C1 segment of cervical spinal cord (tissue), 14 donors: ENCODE measurements at regions not wholly inside any gene's neighbourhood (a gene's known extent, or its start where the extent isn't known, plus 50 kb on each side); places are given as distances from the start of the nearest gene placed in this dataset.

Source experiments
- DNase-seq, 14 donors: peaks; one replicate each; lab custom pipeline; 2025; lab: John Stamatoyannopoulos, UW

DNA sequence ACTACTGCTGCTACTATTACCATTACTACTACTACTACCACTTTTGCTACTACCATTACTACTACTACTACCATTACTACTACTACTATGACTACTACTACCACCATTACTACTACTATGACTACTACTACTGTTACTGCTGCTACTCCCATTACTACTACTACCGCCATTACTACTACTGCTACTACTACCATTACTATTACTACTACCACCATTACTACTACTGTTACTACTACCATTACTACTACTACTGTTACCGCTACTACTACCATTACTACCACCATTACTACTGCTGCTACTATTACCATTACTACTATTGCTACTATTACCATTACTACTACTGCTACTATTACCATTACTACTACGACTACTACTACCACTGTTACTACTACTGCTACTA is 209.1 kb downstream of the IRF8 start:
- DNase-seq: no peak

DNA sequence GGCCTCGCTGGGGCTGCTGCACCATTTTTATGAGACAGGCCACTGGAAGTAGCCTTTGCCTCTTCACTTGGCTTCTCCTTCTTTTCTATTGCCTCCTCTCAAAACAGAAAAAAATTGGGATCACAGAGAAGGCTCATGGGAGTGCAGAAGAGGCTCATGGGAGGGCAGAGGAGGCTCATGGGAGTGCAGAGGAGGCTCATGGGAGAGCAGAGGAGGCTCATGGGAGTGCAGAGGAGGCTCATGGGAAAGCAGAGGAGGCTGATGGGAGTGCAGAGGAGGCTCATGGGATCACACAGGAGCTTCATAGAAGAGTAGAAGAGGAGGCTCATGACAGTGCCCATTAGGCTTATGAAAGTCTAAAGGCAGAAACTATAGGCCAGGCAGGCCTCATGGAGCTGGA is 211.2 kb downstream of the IRF8 start:
- no peak for DNase-seq

DNA sequence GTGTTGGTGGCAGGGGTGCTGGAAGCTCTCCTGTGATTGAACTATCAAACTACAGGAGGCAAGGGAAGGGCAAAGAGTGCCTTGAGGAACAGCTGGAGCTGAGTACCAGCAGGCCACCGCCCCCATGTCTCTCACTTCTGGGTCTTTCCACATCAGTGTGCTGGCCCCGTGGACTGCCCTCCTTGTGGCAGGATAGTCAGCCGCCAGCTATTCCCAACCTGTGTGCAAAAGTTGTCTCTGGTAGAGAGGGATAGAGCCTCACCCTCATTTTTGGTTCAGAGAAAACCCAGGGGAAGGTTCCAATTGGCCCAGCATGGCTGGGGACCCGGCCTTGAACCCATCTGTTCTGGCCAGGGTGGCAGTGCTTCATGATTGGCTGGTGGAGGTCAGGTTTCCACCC is 211.8 kb downstream of the IRF8 start:
- DNase-seq: no peak

GRCh38 chr16:86112178-86112577 is 213.2 kb downstream of the IRF8 start:
- DNase-seq: no peak

- no peak for DNase-seq
Observed at GRCh38 chr16:86117235-86117634, 218.3 kb downstream of the IRF8 start.

DNA sequence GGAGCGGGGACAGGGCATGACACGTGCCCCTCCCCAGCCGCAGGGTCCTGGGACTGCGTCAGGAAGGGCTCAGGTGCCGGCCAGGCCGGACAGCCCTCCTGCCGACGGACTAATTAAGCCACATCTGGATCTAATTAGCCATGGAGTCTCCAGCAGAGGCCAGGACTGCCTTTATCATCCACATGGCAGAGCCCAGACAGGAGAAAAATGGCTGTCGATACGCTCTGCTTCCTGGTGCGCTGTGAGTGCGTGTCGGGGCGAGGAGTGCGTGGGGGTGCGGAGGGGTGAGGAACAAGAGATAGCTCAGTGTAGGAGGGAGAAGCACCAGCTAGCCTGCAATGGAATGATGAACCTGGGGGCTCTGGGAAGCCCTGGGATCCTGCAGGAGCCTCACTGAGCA is 218.8 kb downstream of the IRF8 start:
- no peak for DNase-seq

- DNase-seq: no peak
Observed at GRCh38 chr16:86118467-86119307, 219.7 kb downstream of the IRF8 start.

- no peak for DNase-seq
Observed at GRCh38 chr16:86120201-86121192, 221.5 kb downstream of the IRF8 start.

- DNase-seq: no peak
Observed at GRCh38 chr16:86121374-86122010, 222.5 kb downstream of the IRF8 start.

- DNase-seq: no peak
Observed at GRCh38 chr16:86122681-86123342, 223.8 kb downstream of the IRF8 start.

- DNase-seq: no peak
Observed at GRCh38 chr16:86124321-86124720, 225.4 kb downstream of the IRF8 start.

DNA sequence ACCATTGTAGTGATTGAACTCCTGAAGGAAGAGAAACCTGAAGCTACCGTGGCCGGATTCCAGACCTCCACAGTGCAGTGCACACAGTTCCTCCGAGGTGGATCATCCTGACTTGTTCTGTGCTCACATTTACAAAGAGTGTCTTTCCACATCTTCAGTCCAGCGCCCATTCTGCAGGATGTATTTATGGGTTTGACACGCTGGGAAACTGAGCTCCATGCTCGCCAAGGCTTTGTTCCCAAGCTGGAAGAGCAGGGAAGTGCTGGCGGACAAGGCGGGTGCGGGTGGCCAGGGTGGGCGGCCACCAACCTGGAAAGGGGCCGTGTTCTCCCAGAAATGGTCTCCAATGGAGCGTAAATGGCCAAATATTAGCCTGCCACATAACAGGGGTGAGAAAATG is 227.9 kb downstream of the IRF8 start:
- DNase-seq: no peak

- DNase-seq: no peak
Observed at GRCh38 chr16:86127366-86127765, 228.4 kb downstream of the IRF8 start.

DNA sequence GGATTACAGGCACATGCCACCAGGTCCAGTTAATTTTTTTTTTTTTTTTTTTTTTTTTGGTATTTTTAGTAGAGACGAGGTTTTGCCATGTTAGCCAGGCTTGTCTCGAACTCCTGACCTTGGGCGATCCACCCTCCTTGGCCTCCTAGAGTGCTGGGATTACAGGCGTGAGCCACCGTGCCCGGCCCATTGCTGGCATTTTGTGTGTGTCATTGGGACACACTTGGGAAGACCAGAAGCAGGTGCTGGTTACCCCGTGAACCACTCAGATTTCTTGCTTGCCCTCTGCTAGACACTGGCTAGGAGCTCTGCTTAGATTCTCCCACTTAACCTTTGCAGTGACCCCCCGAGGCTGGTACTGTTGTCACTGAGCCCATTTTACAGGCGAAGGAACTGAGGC is 229.3 kb downstream of the IRF8 start:
- DNase-seq: no peak

DNA sequence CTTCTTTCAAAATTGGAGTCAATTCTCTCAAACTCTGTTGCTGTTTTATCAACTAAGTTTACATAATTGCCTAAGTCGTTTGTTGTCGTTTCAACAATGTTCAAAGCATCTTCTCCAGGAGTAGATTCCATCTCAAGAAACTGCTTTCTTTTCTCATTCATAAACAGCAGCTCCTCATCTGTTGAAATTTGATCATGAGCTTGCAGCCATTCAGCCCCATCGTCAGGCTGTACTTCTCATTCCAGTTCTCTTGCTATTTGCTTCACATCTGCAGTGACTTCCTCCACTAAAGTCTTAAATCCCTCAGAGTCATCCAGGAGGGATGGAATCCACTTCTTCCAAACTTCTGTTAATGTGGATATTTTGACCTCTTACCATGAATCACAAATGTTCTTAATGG is 230.6 kb downstream of the IRF8 start:
- no peak for DNase-seq

GRCh38 chr16:86133377-86133776 is 234.4 kb downstream of the IRF8 start:
- DNase-seq: peak in 1 of 14 donors; percentile 0

GRCh38 chr16:86133847-86134375 is 234.9 kb downstream of the IRF8 start:
- no peak for DNase-seq

GRCh38 chr16:86134802-86135461 is 236.0 kb downstream of the IRF8 start:
- DNase-seq: no peak

- DNase-seq: no peak
Observed at GRCh38 chr16:86137359-86137758, 238.4 kb downstream of the IRF8 start.
